SU-DHL-6 (cell line): ENCODE measurements at regions not wholly inside any gene's neighbourhood (a gene's known extent, or its start where the extent isn't known, plus 50 kb on each side); places are given as distances from the start of the nearest gene placed in this dataset.

Source experiments
- H2AFZ ChIP-seq: fragments of 200-600 bp; sonication (generic); 2 replicates; pipeline ENCODE4 v1.6.1; 2014; ENCODE audit warnings: low read depth, mild to moderate bottlenecking, moderate library complexity, mixed read lengths, antibody characterized with exemption, low read length; ENCODE audit not compliant: severe bottlenecking
- H3F3A ChIP-seq: fragments of 200-600 bp; shearing (Covaris generic); 2 replicates; pipeline ENCODE4 v1.6.0; 2016; ENCODE audit warnings: antibody characterized with exemption, mild to moderate bottlenecking; ENCODE audit not compliant: insufficient read depth
- H3K27ac ChIP-seq: fragments of 200-600 bp; sonication (generic); 2 replicates; pipeline ENCODE4 v1.5.1; 2016; ENCODE audit warnings: low read depth, mild to moderate bottlenecking, low read length, moderate library complexity, mixed read lengths
- H3K27me3 ChIP-seq: fragments of 200-600 bp; sonication (generic), shearing (Covaris generic); 2 replicates; pipeline ENCODE4 v1.6.0; 2014; ENCODE audit warnings: mild to moderate bottlenecking, low read length
- H3K36me3 ChIP-seq: fragments of 200-600 bp; sonication (generic); 2 replicates; pipeline ENCODE4 v1.6.1; 2014; ENCODE audit warnings: mild to moderate bottlenecking, low read length, mixed read lengths
- H3K4me2 ChIP-seq: fragments of 300-600, 200-600 bp; shearing (Covaris generic), sonication (generic); 2 replicates; pipeline ENCODE4 v1.6.0; 2014; ENCODE audit warnings: low read length, low read depth, mild to moderate bottlenecking; ENCODE audit not compliant: poor library complexity, severe bottlenecking
- H3K4me3 ChIP-seq: fragments of 200-600 bp; sonication (generic); 2 replicates; pipeline ENCODE4 v1.5.1; 2014; ENCODE audit warnings: antibody characterized with exemption, low read length, mild to moderate bottlenecking, mixed read lengths; ENCODE audit not compliant: insufficient read depth, poor library complexity, severe bottlenecking
- H3K79me2 ChIP-seq: fragments of 200-600 bp; sonication (generic); 2 replicates; pipeline ENCODE4 v1.6.1; 2014; ENCODE audit warnings: mild to moderate bottlenecking, low read length, moderate library complexity; ENCODE audit not compliant: insufficient read depth
- H3K9ac ChIP-seq: fragments of 200-600 bp; sonication (generic); 2 replicates; pipeline ENCODE4 v1.7.0; 2014; ENCODE audit warnings: mild to moderate bottlenecking, low read length
- H3K9me2 ChIP-seq: fragments of 200-600 bp; sonication (generic); replicated peaks from 2 replicates; pipeline ENCODE4 v1.6.1; 2014; ENCODE audit warnings: low read length; ENCODE audit not compliant: insufficient read depth
- H3K9me3 ChIP-seq: fragments of 200-600 bp; sonication (generic); 2 replicates; pipeline ENCODE4 v1.6.1; 2014; ENCODE audit warnings: low read length, mixed read lengths; ENCODE audit not compliant: insufficient read depth
- H4K20me1 ChIP-seq: fragments of 200-600 bp; sonication (generic); 2 replicates; pipeline ENCODE4 v1.6.1; 2014; ENCODE audit warnings: low read depth, mild to moderate bottlenecking, antibody characterized with exemption, low read length, moderate library complexity, mixed read lengths
- EZH2phosphoT487 ChIP-seq: fragments of 200-600 bp; sonication (generic), shearing (Covaris generic); conservative IDR thresholded peaks from 2 replicates; pipeline ENCODE4 v1.6.1; 2018; ENCODE audit warnings: mild to moderate bottlenecking, antibody characterized with exemption, low read length, moderate library complexity, mixed read lengths
- TF ChIP-seq, protein P1 (sequence below): fragments of 200-600 bp; sonication (generic); IDR thresholded peaks from one replicate; pipeline ENCODE4 v1.5.1; 2017; ENCODE audit warnings: antibody characterized with exemption, mild to moderate bottlenecking, low read length, moderate library complexity; ENCODE audit not compliant: insufficient read depth, poor library complexity, severe bottlenecking

DNA sequence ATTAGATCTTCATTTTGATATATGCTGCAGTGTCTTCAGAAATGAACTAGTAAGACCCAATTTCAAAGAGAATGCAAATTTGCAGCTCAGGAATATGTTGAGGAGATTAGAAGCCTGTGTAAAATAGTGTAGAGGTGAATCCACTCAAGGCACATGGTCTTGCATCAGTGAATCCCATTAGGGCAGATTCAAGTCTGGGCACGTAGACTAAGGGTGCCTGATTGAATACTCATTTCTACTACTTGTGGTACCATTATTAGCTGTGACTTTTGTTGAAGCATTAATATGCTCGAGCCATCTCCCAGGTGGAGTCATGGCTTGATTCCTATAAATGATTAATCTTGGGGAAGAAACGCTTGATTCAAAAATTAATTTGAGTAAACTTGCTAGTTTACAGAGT lies 129.4 kb downstream of the AKAP11 start:
- Histone ChIP-seq H3K36me3 (no peaks in the 10 kb centered on the region), H3K4me3 (no peak overlapping the region), H3K9me3 (no peaks in the 10 kb centered on the region), H3K4me2 (no peak overlapping the region), H3K79me2 (no peaks in the 10 kb centered on the region), H3K9me2 (no peaks in the 10 kb centered on the region), H3F3A (no peaks in the 10 kb centered on the region), H3K27me3 (no peaks in the 10 kb centered on the region), H4K20me1 (no peaks in the 10 kb centered on the region), H3K27ac (no peak overlapping the region), H2AFZ (no peak overlapping the region), H3K9ac (no peak overlapping the region)
- no peak for TF ChIP-seq EZH2phosphoT487
- TF ChIP-seq, protein P1, sequence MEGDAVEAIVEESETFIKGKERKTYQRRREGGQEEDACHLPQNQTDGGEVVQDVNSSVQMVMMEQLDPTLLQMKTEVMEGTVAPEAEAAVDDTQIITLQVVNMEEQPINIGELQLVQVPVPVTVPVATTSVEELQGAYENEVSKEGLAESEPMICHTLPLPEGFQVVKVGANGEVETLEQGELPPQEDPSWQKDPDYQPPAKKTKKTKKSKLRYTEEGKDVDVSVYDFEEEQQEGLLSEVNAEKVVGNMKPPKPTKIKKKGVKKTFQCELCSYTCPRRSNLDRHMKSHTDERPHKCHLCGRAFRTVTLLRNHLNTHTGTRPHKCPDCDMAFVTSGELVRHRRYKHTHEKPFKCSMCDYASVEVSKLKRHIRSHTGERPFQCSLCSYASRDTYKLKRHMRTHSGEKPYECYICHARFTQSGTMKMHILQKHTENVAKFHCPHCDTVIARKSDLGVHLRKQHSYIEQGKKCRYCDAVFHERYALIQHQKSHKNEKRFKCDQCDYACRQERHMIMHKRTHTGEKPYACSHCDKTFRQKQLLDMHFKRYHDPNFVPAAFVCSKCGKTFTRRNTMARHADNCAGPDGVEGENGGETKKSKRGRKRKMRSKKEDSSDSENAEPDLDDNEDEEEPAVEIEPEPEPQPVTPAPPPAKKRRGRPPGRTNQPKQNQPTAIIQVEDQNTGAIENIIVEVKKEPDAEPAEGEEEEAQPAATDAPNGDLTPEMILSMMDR: no peak

DNA sequence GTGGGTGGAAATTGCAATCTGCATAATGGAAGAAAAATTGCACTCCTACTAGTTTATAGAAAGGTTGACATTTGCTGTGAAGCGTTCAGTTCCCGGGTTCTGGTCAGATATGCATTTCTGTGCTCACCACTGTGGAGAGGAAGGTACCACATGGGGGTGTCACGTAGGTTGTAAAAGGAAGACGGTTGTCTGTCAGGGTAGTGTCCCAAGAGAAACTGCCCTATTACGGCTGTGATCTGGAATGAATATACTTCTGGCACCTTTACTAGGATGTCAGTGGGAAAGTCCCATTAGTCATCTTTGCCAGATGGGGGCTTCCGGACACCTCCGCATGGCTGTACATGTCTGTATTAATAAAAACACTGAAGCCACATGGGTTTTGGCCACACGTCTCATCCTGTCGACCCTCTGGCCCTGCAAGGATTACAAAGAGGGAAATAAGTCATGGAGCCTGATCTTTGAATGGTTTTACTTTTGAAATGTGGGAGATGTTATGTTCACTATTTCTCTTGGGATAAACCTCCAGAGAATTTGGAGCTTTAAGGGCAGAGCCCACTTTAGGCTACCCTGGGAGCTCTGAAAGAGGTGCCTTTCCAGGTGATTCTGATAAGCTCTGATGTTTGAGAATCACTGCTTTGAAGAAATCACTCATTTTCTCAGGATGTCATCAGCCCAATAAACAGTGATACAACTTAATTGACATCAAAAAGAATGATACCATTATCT lies 133.9 kb downstream of the AKAP11 start:
- no peak overlapping the region for H3K4me2 ChIP-seq
- no peak overlapping the region for H3K4me3 ChIP-seq
- TF ChIP-seq, protein P1: no peak
- TF ChIP-seq EZH2phosphoT487: no peak
- no peaks in the 10 kb centered on the region for H3K79me2 ChIP-seq
- no peak overlapping the region for H3K27ac ChIP-seq
- H3K9ac ChIP-seq: no peak overlapping the region
- H3K27me3 ChIP-seq: no peaks in the 10 kb centered on the region
- no peaks in the 10 kb centered on the region for H3K36me3 ChIP-seq
- H4K20me1 ChIP-seq: no peaks in the 10 kb centered on the region
- H3F3A ChIP-seq: no peaks in the 10 kb centered on the region
- no peak overlapping the region for H2AFZ ChIP-seq
- no peaks in the 10 kb centered on the region for H3K9me3 ChIP-seq
- H3K9me2 ChIP-seq: no peaks in the 10 kb centered on the region

DNA sequence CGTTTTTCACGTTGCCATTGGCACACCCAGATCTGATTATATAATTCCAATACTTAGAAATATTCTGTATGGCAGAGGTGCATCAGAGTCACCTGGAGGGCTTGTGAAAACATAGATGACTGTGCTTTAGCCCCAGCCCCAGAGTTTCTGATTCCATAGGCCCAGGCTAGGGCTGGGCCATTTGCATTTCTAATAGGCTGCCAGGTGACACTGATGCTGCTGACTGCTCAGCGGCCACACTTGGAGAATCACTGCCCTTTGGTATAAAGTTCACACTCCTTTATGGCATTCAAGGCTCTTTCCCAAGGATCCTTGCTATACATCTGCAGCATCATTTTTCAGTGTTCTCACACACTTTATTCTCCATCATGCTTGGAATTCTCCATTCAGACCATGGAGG lies 137.1 kb downstream of the AKAP11 start:
- no peaks in the 10 kb centered on the region for H4K20me1 ChIP-seq
- TF ChIP-seq, protein P1: no peak
- TF ChIP-seq EZH2phosphoT487: no peak

More for the DNA sequence above, 137.1 kb downstream of the AKAP11 start:
- Histone ChIP-seq H3K79me2 (no peaks in the 10 kb centered on the region), H3K4me2 (no peak overlapping the region), H3K27ac (no peak overlapping the region), H3K27me3 (no peaks in the 10 kb centered on the region), H3K9ac (no peak overlapping the region), H2AFZ (no peak overlapping the region), H3F3A (no peaks in the 10 kb centered on the region), H3K4me3 (no peak overlapping the region), H3K36me3 (no peaks in the 10 kb centered on the region), H3K9me3 (no peaks in the 10 kb centered on the region), H3K9me2 (no peaks in the 10 kb centered on the region)
